ENCODE measurements at regions not wholly inside any gene's neighbourhood (a gene's known extent, or its start where the extent isn't known, plus 50 kb on each side); places are given as distances from the start of the nearest gene placed in this dataset.

- DNase-seq (ENCODE audit: extremely low read depth, low read depth, low spot score): no peak
Observed at GRCh38 chr5:133905424-133905823, 63.0 kb downstream of the C5orf15 start.

DNA sequence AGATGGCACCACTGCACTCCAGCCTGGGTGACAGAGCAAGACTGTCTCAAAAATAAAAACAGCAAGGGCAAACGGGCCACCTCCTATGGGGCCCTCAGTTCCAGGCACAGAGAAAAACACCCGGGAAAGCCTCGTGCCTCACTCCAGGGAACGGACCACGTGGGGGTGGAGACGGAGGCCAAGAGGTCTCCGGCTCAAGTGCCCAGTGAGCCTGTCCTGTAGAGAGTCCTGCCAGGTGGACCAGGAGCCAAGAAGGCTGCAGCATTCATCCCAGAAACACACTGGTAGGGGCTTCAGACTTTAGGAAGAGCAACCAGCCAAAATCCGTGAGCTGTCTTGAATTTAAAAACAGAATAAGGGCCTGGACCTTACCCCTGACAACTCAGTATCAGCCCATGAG is 63.8 kb downstream of the C5orf15 start:
- no peak for DNase-seq (ENCODE audit: extremely low read depth, low read depth, low spot score)

- DNase-seq (ENCODE audit: extremely low read depth, low read depth, low spot score): no peak
Observed at GRCh38 chr5:133902511-133903118, 65.8 kb downstream of the C5orf15 start.

- no peak for DNase-seq (ENCODE audit: extremely low read depth, low read depth, low spot score)
Observed at GRCh38 chr5:133900534-133901270, 67.7 kb downstream of the C5orf15 start.

GRCh38 chr5:133899506-133899905 is 68.9 kb downstream of the C5orf15 start:
- no peak for DNase-seq (ENCODE audit: extremely low read depth, low read depth, low spot score)

DNA sequence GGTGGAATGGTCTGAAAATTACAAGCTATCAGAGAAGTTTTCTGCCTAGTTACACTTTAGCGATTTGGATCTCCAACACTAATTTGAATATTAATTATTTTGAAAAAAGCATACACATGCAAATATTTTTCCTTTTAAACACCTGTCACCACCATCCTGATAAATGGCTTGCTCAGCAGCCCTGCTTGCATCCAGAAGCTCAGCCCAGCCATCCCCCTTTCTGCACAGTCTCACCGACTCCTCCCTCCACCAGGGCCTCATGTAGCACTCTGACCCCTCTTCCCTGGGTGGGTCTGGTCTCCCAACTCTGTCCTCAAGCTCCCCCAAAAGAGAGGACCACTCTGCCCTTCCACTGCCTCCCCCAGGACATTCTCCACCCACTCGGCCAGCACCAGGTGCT is 70.0 kb downstream of the C5orf15 start:
- DNase-seq (ENCODE audit: extremely low read depth, low read depth, low spot score): no peak

- no peak for DNase-seq (ENCODE audit: extremely low read depth, low read depth, low spot score)
Observed at GRCh38 chr5:133897431-133897830, 71.0 kb downstream of the C5orf15 start.

DNA sequence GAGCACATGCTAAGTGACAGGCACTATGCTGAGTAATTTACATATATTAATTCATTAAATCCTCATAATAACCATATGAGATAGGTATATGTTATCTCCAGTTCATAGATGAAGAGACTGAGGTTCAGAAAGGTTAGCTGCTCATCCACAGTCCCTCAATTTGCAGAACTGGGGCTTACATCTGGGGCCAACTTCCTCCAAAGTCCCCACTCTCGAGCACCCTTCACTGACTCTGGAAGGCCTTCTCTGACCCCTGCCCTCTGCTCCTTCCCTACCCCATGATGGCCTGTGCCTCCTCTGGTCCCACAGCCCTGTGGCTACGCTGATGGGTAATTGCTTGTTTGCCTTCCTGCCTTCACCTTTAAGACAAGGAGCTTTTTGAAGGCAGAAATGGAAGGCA is 71.6 kb downstream of the C5orf15 start:
- DNase-seq (ENCODE audit: extremely low read depth, low read depth, low spot score): no peak

DNA sequence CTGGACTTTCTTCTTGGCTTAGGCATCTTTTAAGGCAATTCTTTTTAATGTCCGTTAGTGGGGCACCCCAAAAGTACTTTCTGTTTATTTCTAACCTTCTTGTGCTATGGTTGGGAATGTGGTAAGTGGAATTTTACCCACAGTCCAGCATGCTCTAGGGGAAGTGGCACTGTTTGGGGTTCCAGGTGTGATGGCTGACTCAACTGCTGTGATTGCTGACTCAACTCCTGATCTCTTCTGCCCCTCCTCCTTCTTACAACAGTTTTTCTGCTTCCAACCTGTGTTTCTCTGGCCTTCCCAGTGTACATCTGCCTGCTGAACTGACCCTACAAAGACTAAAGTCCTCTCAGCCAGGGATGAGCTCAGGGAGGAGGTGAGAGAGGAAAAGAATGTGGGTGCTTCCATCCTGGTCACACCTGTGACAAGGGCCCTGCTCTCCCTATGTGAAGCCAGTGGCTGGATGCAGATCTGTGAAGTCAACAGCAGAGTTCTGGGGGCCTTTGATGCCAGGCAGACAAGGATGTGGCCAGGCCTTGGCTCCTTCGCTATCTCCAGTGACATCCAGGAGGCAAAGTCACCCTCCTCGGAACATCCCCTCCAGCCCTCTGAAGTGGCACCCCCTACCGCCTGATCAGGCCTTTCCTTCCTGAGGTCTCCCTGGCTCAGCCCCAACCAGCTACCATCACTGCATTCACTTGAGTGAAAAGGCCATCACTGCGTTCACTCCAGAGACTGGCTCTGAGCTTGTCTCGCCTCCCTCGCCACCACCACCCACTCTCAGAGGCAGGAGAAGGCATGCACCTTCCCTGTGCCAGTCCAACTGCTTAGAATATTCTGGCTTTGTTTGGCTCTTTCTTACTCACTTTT is 72.2 kb downstream of the C5orf15 start:
- no peak for DNase-seq (ENCODE audit: extremely low read depth, low read depth, low spot score)

DNA sequence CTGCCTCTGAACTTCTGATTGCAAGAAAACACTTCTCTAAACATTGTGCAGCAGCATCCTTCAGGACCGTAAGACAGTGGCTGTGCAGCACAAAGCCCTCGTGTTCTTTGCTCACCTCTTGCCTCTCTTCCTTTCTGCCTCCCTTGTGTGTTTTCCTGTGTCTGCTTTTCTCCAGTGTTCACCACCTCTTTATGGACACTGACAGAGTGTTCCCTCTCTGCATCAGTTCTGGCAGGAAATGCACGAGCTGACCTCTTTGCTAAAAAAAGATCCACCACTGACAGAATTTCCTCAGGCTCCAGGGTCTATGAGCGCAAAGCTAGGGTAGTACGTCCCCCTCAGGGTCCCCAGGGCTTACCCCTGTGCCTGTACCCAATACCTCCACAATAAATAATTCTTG is 74.3 kb downstream of the C5orf15 start:
- no peak for DNase-seq (ENCODE audit: extremely low read depth, low read depth, low spot score)

GRCh38 chr5:133892774-133893173 is 75.7 kb downstream of the C5orf15 start:
- no peak for DNase-seq (ENCODE audit: extremely low read depth, low read depth, low spot score)

GRCh38 chr5:133892306-133892705 is 76.1 kb downstream of the C5orf15 start:
- DNase-seq (ENCODE audit: extremely low read depth, low read depth, low spot score): no peak

DNA sequence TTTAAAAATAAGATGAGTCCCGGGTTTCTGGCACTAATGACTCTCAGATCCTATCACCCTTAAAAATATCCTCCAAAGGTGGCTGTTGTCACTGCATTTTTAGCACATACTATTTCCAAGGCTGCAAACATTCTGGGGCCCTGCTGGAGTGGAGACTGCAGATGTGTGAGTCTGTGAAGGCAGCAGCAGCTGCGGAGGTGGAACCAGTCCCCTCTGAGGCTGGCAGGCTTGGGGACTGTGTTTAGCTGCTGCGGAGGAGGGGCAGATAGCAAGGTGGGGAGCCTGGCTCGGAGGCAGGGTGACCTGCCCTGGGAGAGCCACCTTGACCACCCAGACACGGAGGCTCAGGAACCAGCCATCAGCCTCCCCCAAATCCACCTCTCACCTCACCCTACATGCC is 77.0 kb downstream of the C5orf15 start:
- no peak for DNase-seq (ENCODE audit: extremely low read depth, low read depth, low spot score)

GRCh38 chr5:133890776-133891280 is 77.6 kb downstream of the C5orf15 start:
- DNase-seq (ENCODE audit: extremely low read depth, low read depth, low spot score): no peak

DNA sequence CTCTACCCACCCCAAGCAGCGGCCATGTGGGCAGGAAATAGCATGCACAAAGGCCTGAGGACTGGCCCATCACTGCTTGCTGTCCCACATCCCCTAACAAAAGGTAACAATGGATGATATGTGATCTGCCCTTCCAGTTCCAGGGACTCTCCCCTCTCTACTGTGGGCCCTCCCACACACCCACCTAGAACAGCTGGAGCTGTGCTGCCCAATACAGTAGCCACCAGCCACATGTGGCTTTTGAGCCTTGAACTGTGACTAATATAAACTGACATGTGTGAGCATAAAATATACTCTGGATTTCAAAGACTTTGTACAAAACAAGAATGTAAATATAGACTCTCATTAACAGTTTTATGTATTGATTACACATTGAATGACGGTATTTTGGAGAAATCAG is 78.1 kb downstream of the C5orf15 start:
- no peak for DNase-seq (ENCODE audit: extremely low read depth, low read depth, low spot score)

GRCh38 chr5:133889271-133889905 is 79.0 kb downstream of the C5orf15 start:
- DNase-seq (ENCODE audit: extremely low read depth, low read depth, low spot score): no peak

DNA sequence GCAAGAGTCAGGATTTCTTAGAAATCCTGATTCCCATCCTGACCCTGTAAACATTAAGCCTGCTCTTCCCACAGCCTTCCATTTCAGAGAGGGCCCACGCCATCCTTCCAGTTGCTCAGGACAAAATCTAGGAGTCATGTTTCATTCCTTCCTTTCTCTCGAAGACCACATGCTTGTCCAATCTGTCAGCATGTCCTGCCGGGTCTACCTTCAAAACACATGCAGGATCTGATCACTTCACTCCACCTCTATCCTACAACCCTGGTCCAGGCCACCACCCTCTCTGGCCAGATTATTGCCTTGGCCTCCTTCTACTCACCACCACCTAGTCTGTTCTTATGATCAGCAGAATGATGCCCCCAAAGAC is 79.8 kb downstream of the C5orf15 start:
- DNase-seq (ENCODE audit: extremely low read depth, low read depth, low spot score): no peak

GRCh38 chr5:133885566-133885965 is 82.9 kb downstream of the C5orf15 start:
- no peak for DNase-seq (ENCODE audit: extremely low read depth, low read depth, low spot score)

DNA sequence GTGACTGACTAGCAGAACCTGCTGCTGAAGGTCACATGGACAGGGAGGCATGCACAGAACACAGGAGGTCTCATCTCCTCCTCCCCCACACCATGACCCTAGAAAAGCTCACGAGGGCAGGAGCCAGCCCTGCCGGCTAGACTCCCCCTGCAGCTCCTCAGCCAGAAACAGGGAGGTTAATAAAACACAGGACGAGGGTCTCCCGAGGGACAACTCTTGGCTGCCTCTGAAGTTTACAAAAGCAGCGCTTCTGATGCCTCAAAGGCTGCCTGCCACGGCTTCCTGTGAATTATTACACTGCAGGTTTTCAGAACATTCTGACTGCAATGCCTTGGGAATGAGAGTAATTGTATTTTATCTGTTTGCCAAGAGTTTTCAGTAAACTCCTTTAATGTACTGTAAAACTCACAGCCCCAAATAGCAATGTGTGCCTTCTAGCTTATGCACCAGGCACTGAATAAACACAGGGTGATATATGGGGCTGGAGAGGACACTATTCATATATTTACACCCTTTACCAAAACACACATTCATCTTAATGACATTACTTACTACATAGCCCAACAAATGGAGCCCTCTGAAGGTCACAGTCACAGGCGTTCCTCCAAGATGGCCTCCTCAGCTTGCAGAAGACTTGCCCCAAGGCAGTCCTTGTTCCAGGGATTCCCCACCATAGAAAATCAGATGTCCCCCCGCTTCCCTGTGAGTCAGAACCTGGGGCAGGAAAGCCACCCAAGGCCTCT is 83.7 kb downstream of the C5orf15 start:
- no peak for DNase-seq (ENCODE audit: extremely low read depth, low read depth, low spot score)

- DNase-seq (ENCODE audit: extremely low read depth, low read depth, low spot score): no peak
Observed at GRCh38 chr5:133883916-133884315, 84.5 kb downstream of the C5orf15 start.

Measured in glomerular endothelial cell (primary cell).